Adrenal gland (tissue), 9 donors: ENCODE measurements at regions not wholly inside any gene's neighbourhood (a gene's known extent, or its start where the extent isn't known, plus 50 kb on each side); places are given as distances from the start of the nearest gene placed in this dataset.

Source experiments
- DNase-seq, 7 donors: peaks; one replicate each; pipeline ENCODE4 v3.0.0-alpha.2; 2019 to 2020
- H3K27ac ChIP-seq, 5 donors: fragments of 200-600 bp; sonication (generic) in 4 of 5; 1 replicate in 3 of 5; 2 replicates in 2 of 5; pipeline versions ENCODE4 v1.5.1 to v1.8.0; 2016 to 2020; ENCODE audit warnings: mild to moderate bottlenecking in 1 of 5
- H3K27me3 ChIP-seq: fragments of 200-600 bp; 2 replicates; pipeline ENCODE4 v1.8.0; 2021
- H3K36me3 ChIP-seq, 2 donors: fragments of 200-600 bp; replicated peaks in 1 of 2; 1 replicate in 1 of 2; 2 replicates in 1 of 2; pipeline versions ENCODE4 v1.5.1 to v1.8.0; 2018 to 2022
- H3K4me1 ChIP-seq, 2 donors: fragments of 200-600 bp; replicated peaks in 1 of 2; 1 replicate in 1 of 2; 2 replicates in 1 of 2; pipeline versions ENCODE4 v1.5.1 to v1.8.0; 2018 to 2021
- H3K4me3 ChIP-seq, 4 donors: fragments of 200-600 bp; sonication (generic) in 3 of 4; one replicate each; pipeline ENCODE4 v1.5.1; 2016 to 2018
- H3K9me3 ChIP-seq, 3 donors: fragments of 200-600 bp; sonication (generic) in 1 of 3; replicated peaks in 1 of 3; 1 replicate in 2 of 3; 2 replicates in 1 of 3; pipeline versions ENCODE4 v1.5.1 to v1.8.0; 2016 to 2021
- CTCF ChIP-seq, 6 experiments: fragments of 450-650 bp in 4 of 6; fragments of 200-600 bp in 2 of 6; sonication (generic) in 1 of 6; IDR thresholded peaks; 1 replicate in 5 of 6; 2 replicates in 1 of 6; pipeline versions ENCODE4 v1.5.1 to v1.8.0; 2016 to 2021; ENCODE audit warnings: antibody characterized with exemption in 6 of 6, mild to moderate bottlenecking in 2 of 6, moderate library complexity in 1 of 6
- POLR2A ChIP-seq, 2 donors: fragments of 450-650 bp; IDR thresholded peaks; one replicate each; pipeline ENCODE4 v1.6.1; 2017; ENCODE audit warnings: antibody characterized with exemption in 2 of 2, mild to moderate bottlenecking in 2 of 2, moderate library complexity in 1 of 2
- WGBS, 4 donors: extraction: QIAGEN DNeasy Blood & Tissue Kit in 2 of 4; methylation state at CpG; one replicate each; pipeline versions ENCODE4 v1.1.5 to v1.1.7; 2013 to 2017; 5-methylcytosine and 5-hydroxymethylcytosine counted together
- intact Hi-C, 2 donors: fragments of 100-400 bp; cut with DNase I; formaldehyde crosslinking; loops; one replicate each; pipeline versions ENCODE4 v1.14.1 to v1.15.0; 2022 to 2023
- donor health status: healthy with polysubstance abuse.
- donor health status: Bipolar disorder and iron deficiency.
- donor health status: DM: yes; HTN: yes; CAD: no.
- donor health status: DM: no; HTN: no; CAD: no.
- donor health status: DM: no; HTN: no; CAD: no.

GRCh38 chr19:31625056-31625455, 275.8 kb upstream of the TSHZ3 start:
- Histone ChIP-seq H3K36me3 (no peaks in the 10 kb centered on the region), H3K4me3 (no peak overlapping the region), H3K4me1 (no peaks in the 10 kb centered on the region), H3K27me3 (no peaks in the 10 kb centered on the region), H3K27ac (no peak overlapping the region), H3K9me3 (no peaks in the 10 kb centered on the region)
- intact Hi-C loops, result no loop called here
- DNase-seq, result no peak
- TF ChIP-seq POLR2A (IDR thresholded peaks at IDR 0.05) (no peak), CTCF (IDR thresholded peaks at IDR 0.05) (no peak)
- 78 to 87% (median 82%) methylated on average over 4 of the region's 4 CpGs for WGBS, 4 donors

GRCh38 chr19:31625575-31625974, 276.3 kb upstream of the TSHZ3 start:
- DNase-seq, result no peak
- intact Hi-C loops, result no loop called here
- no peaks in the 10 kb centered on the region for H3K36me3 ChIP-seq
- no peaks in the 10 kb centered on the region for H3K27me3 ChIP-seq
- no peaks in the 10 kb centered on the region for H3K9me3 ChIP-seq
- no peak overlapping the region for H3K4me3 ChIP-seq
- WGBS, 4 donors, result 77 to 88% (median 84%) methylated on average over 1 of the region's 1 CpG
- no peak overlapping the region for H3K27ac ChIP-seq
- TF ChIP-seq CTCF (IDR thresholded peaks at IDR 0.05), result no peak
- TF ChIP-seq POLR2A (IDR thresholded peaks at IDR 0.05), result no peak
- no peaks in the 10 kb centered on the region for H3K4me1 ChIP-seq

GRCh38 chr19:31626941-31627340, 277.7 kb upstream of the TSHZ3 start:
- no peaks in the 10 kb centered on the region for H3K36me3 ChIP-seq
- no peak for DNase-seq
- intact Hi-C loops, result no loop called here
- H3K4me3 ChIP-seq, result no peak overlapping the region
- no peak overlapping the region for H3K27ac ChIP-seq
- TF ChIP-seq CTCF (IDR thresholded peaks at IDR 0.05) (no peak), POLR2A (IDR thresholded peaks at IDR 0.05) (no peak)
- no peaks in the 10 kb centered on the region for H3K9me3 ChIP-seq
- H3K4me1 ChIP-seq, result no peaks in the 10 kb centered on the region
- 81 to 93% (median 85%) methylated on average over 5 of the region's 5 CpGs for WGBS, 4 donors
- H3K27me3 ChIP-seq, result no peaks in the 10 kb centered on the region

- TF ChIP-seq POLR2A (IDR thresholded peaks at IDR 0.05) (no peak), CTCF (IDR thresholded peaks at IDR 0.05) (no peak)
- Histone ChIP-seq H3K4me1 (no peaks in the 10 kb centered on the region), H3K9me3 (no peaks in the 10 kb centered on the region), H3K27ac (no peak overlapping the region), H3K4me3 (no peak overlapping the region), H3K27me3 (no peaks in the 10 kb centered on the region), H3K36me3 (no peaks in the 10 kb centered on the region)
- 70 to 74% (median 71%) methylated on average over 23 of the region's 23 CpGs for WGBS, 4 donors
- intact Hi-C loops, result no loop called here
- DNase-seq, result no peak
These were observed 278.6 kb upstream of the TSHZ3 start for GRCh38 chr19:31627620-31628365.
